ENCODE measurements at regions not wholly inside any gene's neighbourhood (a gene's known extent, or its start where the extent isn't known, plus 50 kb on each side); places are given as distances from the start of the nearest gene placed in this dataset.

- H3K4me3 ChIP-seq = no peak overlapping the region
- DNase-seq (ENCODE audit: extremely low spot score) = no peak
- no peak for TF ChIP-seq CTCF (IDR thresholded peaks at IDR 0.05)
- no peak for TF ChIP-seq EP300 (IDR thresholded peaks at IDR 0.05)
- TF ChIP-seq POLR2AphosphoS5 (IDR thresholded peaks at IDR 0.05) = no peak
- TF ChIP-seq POLR2A (IDR thresholded peaks at IDR 0.05; ENCODE audit: low read depth) = no peak
- H3K36me3 ChIP-seq = no peaks in the 10 kb centered on the region
- intact Hi-C loops (cut with DNase I) = no loop called here
- 94% methylated on average over 9 of the region's 9 CpGs for WGBS
- H3K9me3 ChIP-seq = no peaks in the 10 kb centered on the region
- no peaks in the 10 kb centered on the region for H3K27me3 ChIP-seq
- no peak overlapping the region for H3K27ac ChIP-seq (replicated peaks in 1 of 4)
- H3K4me1 ChIP-seq = no peaks in the 10 kb centered on the region
These were observed 53.4 kb downstream of the RPLP1 start for GRCh38 chr15:69505956-69506556.

- TF ChIP-seq EP300 (IDR thresholded peaks at IDR 0.05) = no peak
- TF ChIP-seq POLR2A (IDR thresholded peaks at IDR 0.05; ENCODE audit: low read depth) = no peak
- TF ChIP-seq CTCF (IDR thresholded peaks at IDR 0.05) = no peak
- TF ChIP-seq POLR2AphosphoS5 (IDR thresholded peaks at IDR 0.05) = no peak
These were observed 56.0 kb downstream of the RPLP1 start for GRCh38 chr15:69508659-69509058.

GRCh38 chr15:69509131-69509530, 56.5 kb downstream of the RPLP1 start:
- no peak overlapping the region for H3K4me3 ChIP-seq
- WGBS = 84% methylated on average over 4 of the region's 4 CpGs
- peaks cover 0 to 5% (median 0%) of the 10 kb centered on the region in 4 donors for H3K27me3 ChIP-seq
- no peaks in the 10 kb centered on the region for H3K9me3 ChIP-seq
- H3K36me3 ChIP-seq = no peaks in the 10 kb centered on the region
- DNase-seq (ENCODE audit: extremely low spot score) = no peak
- TF ChIP-seq CTCF (IDR thresholded peaks at IDR 0.05) (no peak), POLR2AphosphoS5 (IDR thresholded peaks at IDR 0.05) (no peak), POLR2A (IDR thresholded peaks at IDR 0.05; ENCODE audit: low read depth) (no peak), EP300 (IDR thresholded peaks at IDR 0.05) (no peak)
- H3K27ac ChIP-seq (replicated peaks in 1 of 4) = no peak overlapping the region
- H3K4me1 ChIP-seq = no peaks in the 10 kb centered on the region
- intact Hi-C loops (cut with DNase I) = no loop called here

More at GRCh38 chr15:69508659-69509058, 56.0 kb downstream of the RPLP1 start:
- H3K36me3 ChIP-seq = no peaks in the 10 kb centered on the region
- H3K27me3 ChIP-seq = peaks cover 0 to 5% (median 0%) of the 10 kb centered on the region in 4 donors
- intact Hi-C loops (cut with DNase I) = no loop called here
- H3K4me3 ChIP-seq = no peak overlapping the region
- no peak for DNase-seq (ENCODE audit: extremely low spot score)
- H3K4me1 ChIP-seq = no peaks in the 10 kb centered on the region
- WGBS = 40% methylated on average over 1 of the region's 1 CpG
- no peak overlapping the region for H3K27ac ChIP-seq (replicated peaks in 1 of 4)
- no peaks in the 10 kb centered on the region for H3K9me3 ChIP-seq

GRCh38 chr15:69510556-69510955, 57.9 kb downstream of the RPLP1 start:
- intact Hi-C loops (cut with DNase I) = no loop called here
- no peak for DNase-seq (ENCODE audit: extremely low spot score)
- Histone ChIP-seq H3K27me3 (peaks cover 0 to 5% (median 0%) of the 10 kb centered on the region in 4 donors), H3K4me1 (no peaks in the 10 kb centered on the region), H3K27ac (replicated peaks in 1 of 4) (no peak overlapping the region), H3K36me3 (no peaks in the 10 kb centered on the region), H3K9me3 (no peaks in the 10 kb centered on the region), H3K4me3 (no peak overlapping the region)
- TF ChIP-seq CTCF (IDR thresholded peaks at IDR 0.05) (no peak), POLR2A (IDR thresholded peaks at IDR 0.05; ENCODE audit: low read depth) (no peak), EP300 (IDR thresholded peaks at IDR 0.05) (no peak), POLR2AphosphoS5 (IDR thresholded peaks at IDR 0.05) (no peak)

GRCh38 chr15:69511015-69511414, 58.4 kb downstream of the RPLP1 start:
- Histone ChIP-seq H3K27ac (replicated peaks in 1 of 4) (no peak overlapping the region), H3K36me3 (no peaks in the 10 kb centered on the region)

More at GRCh38 chr15:69511015-69511414, 58.4 kb downstream of the RPLP1 start:
- Histone ChIP-seq H3K4me3 (no peak overlapping the region), H3K9me3 (no peaks in the 10 kb centered on the region), H3K4me1 (no peaks in the 10 kb centered on the region), H3K27me3 (peaks cover 0 to 5% (median 0%) of the 10 kb centered on the region in 4 donors)
- no peak for DNase-seq (ENCODE audit: extremely low spot score)
- intact Hi-C loops (cut with DNase I) = no loop called here
- TF ChIP-seq POLR2AphosphoS5 (IDR thresholded peaks at IDR 0.05) (no peak), CTCF (IDR thresholded peaks at IDR 0.05) (no peak), POLR2A (IDR thresholded peaks at IDR 0.05; ENCODE audit: low read depth) (no peak), EP300 (IDR thresholded peaks at IDR 0.05) (no peak)

All from esophagus muscularis mucosa (tissue), 4 donors.